Testis (tissue), 2 donors: ENCODE measurements at regions not wholly inside any gene's neighbourhood (a gene's known extent, or its start where the extent isn't known, plus 50 kb on each side); places are given as distances from the start of the nearest gene placed in this dataset.
"Not testable (repeated sequence)": the region's sequence is repeated elsewhere in the genome, so short reads cannot be mapped to it uniquely, and the experiment has no call there.

ENCODE experiments used
- DNase-seq: peaks from one replicate; pipeline ENCODE4 v3.0.0-alpha.2; 2019
- H3K27ac ChIP-seq, 2 donors: fragments of 200-600 bp; sonication (generic); one replicate each; pipeline ENCODE4 v1.5.1; 2019
- H3K27me3 ChIP-seq: fragments of 200-600 bp; sonication (generic); one replicate; pipeline ENCODE4 v1.5.1; 2019
- H3K36me3 ChIP-seq: fragments of 200-600 bp; sonication (generic); one replicate; pipeline ENCODE4 v1.5.1; 2017; ENCODE audit warnings: low read depth; ENCODE audit errors: missing control alignments
- H3K4me1 ChIP-seq: fragments of 200-600 bp; sonication (generic); one replicate; pipeline ENCODE4 v1.5.1; 2019
- H3K4me3 ChIP-seq, 2 donors: fragments of 200-600 bp; sonication (generic); one replicate each; pipeline ENCODE4 v1.5.1; 2017 to 2019
- H3K9me3 ChIP-seq: fragments of 200-600 bp; sonication (generic); one replicate; pipeline ENCODE4 v1.5.1; 2017
- CTCF ChIP-seq, 3 experiments: fragments of 450-650 bp in 2 of 3; fragments of 200-600 bp in 1 of 3; sonication (generic) in 1 of 3; IDR thresholded peaks; one replicate each; pipeline ENCODE4 v1.5.1; 2016 to 2019; ENCODE audit warnings: antibody characterized with exemption in 3 of 3, mild to moderate bottlenecking in 2 of 3, moderate library complexity in 1 of 3
- POLR2A ChIP-seq: fragments of 450-650 bp; IDR thresholded peaks from one replicate; pipeline ENCODE4 v1.6.1; 2017; ENCODE audit warnings: antibody characterized with exemption, mild to moderate bottlenecking, moderate library complexity
- WGBS, 2 donors: methylation state at CpG; one replicate each; pipeline ENCODE4 v1.1.5; 2018; 5-methylcytosine and 5-hydroxymethylcytosine counted together
- intact Hi-C: fragments of 100-400 bp; cut with DNase I; formaldehyde crosslinking; loops from one replicate; pipeline ENCODE4 v1.15.1; 2023; ENCODE audit warnings: low total_unique reads

GRCh38 chr1:204773246-204773645 is 87.7 kb upstream of the LRRN2 start:
- no peaks in the 10 kb centered on the region for H3K27me3 ChIP-seq
- H3K4me1 ChIP-seq: no peaks in the 10 kb centered on the region
- no peak overlapping the region for H3K4me3 ChIP-seq
- WGBS, 2 donors: 67 to 80% methylated on average over 1 of the region's 1 CpG
- TF ChIP-seq POLR2A (no peak), CTCF (IDR thresholded peaks at IDR 0.05) (no peak)
- H3K9me3 ChIP-seq: no peaks in the 10 kb centered on the region
- no peak for DNase-seq
- intact Hi-C loops: no loop called here
- H3K27ac ChIP-seq: no peak overlapping the region
- no peaks in the 10 kb centered on the region for H3K36me3 ChIP-seq

GRCh38 chr1:204775546-204775945 is 90.0 kb upstream of the LRRN2 start:
- Histone ChIP-seq H3K27ac (no peak overlapping the region), H3K4me1 (no peaks in the 10 kb centered on the region), H3K36me3 (no peaks in the 10 kb centered on the region), H3K9me3 (no peaks in the 10 kb centered on the region), H3K27me3 (no peaks in the 10 kb centered on the region), H3K4me3 (no peak overlapping the region)
- 73 to 77% methylated on average over 4 of the region's 4 CpGs for WGBS, 2 donors
- TF ChIP-seq POLR2A (no peak), CTCF (IDR thresholded peaks at IDR 0.05) (no peak)
- DNase-seq: no peak
- intact Hi-C loops: no loop called here

- H3K36me3 ChIP-seq: no peaks in the 10 kb centered on the region
Observed at GRCh38 chr1:204777591-204777990, 92.1 kb upstream of the LRRN2 start.

GRCh38 chr1:204780630-204781029 is 90.0 kb upstream of the NFASC start:
- H3K4me3 ChIP-seq: no peak overlapping the region
- no peak for TF ChIP-seq CTCF (IDR thresholded peaks at IDR 0.05)
- no peak for TF ChIP-seq POLR2A
- H3K27ac ChIP-seq: no peak overlapping the region
- no peaks in the 10 kb centered on the region for H3K36me3 ChIP-seq
- no peaks in the 10 kb centered on the region for H3K4me1 ChIP-seq
- no peaks in the 10 kb centered on the region for H3K27me3 ChIP-seq
- no peak for DNase-seq
- intact Hi-C loops: no loop called here
- no peaks in the 10 kb centered on the region for H3K9me3 ChIP-seq
- whole genome bisulfite sequencing, 2 donors: 63 to 79% methylated on average over 3 of the region's 3 CpGs

More at GRCh38 chr1:204777591-204777990, 92.1 kb upstream of the LRRN2 start:
- Histone ChIP-seq H3K27ac (no peak overlapping the region), H3K4me3 (no peak overlapping the region), H3K4me1 (no peaks in the 10 kb centered on the region), H3K9me3 (no peaks in the 10 kb centered on the region), H3K27me3 (no peaks in the 10 kb centered on the region)
- intact Hi-C loops: no loop called here
- DNase-seq: no peak
- WGBS, 2 donors: 87 to 88% methylated on average over 7 of the region's 7 CpGs
- TF ChIP-seq POLR2A: no peak
- TF ChIP-seq CTCF (IDR thresholded peaks at IDR 0.05): no peak

- Histone ChIP-seq H3K36me3 (no peaks in the 10 kb centered on the region), H3K4me1 (no peaks in the 10 kb centered on the region), H3K9me3 (no peaks in the 10 kb centered on the region), H3K27me3 (no peaks in the 10 kb centered on the region), H3K27ac (no peak overlapping the region), H3K4me3 (no peak overlapping the region)
- TF ChIP-seq CTCF (IDR thresholded peaks at IDR 0.05): no peak
- no peak for TF ChIP-seq POLR2A
- no peak for DNase-seq
- intact Hi-C loops: no loop called here
- 80 to 85% methylated on average over 4 of the region's 4 CpGs for WGBS, 2 donors
Observed at GRCh38 chr1:204782118-204782700, 88.5 kb upstream of the NFASC start.

GRCh38 chr1:204785023-204785422 is 85.6 kb upstream of the NFASC start:
- H3K4me1 ChIP-seq, H3K36me3 ChIP-seq, DNase-seq, intact Hi-C loops, H3K27me3 ChIP-seq, H3K4me3 ChIP-seq, H3K9me3 ChIP-seq, H3K27ac ChIP-seq: not testable (repeated sequence)
- WGBS, 2 donors: 87 to 92% methylated on average over 4 of the region's 4 CpGs
